ENCODE measurements at regions not wholly inside any gene's neighbourhood (a gene's known extent, or its start where the extent isn't known, plus 50 kb on each side); places are given as distances from the start of the nearest gene placed in this dataset.

DNA sequence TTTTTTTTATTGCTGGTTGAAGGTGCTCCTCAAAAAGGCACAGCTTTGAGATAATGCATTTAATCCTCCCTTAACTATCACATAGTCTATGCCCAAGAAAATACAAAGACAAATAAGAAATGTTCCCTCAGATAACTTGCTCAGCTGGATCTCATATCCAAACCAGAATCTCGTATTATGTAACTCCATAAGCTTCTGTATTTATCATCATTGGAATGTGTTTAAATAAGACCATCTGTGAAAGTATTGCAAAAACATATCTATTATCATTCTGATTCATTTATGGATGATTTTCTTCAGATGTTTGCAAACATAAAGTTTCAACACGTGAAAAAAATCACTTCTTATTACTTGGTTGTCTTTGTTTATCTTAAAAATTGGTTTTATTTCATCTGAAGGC lies 190.9 kb downstream of the IRS2 start:
- Mint-ChIP-seq H3K4me1 (no peaks in the 10 kb centered on the region), H3K4me3 (no peak overlapping the region), H3K27me3 (peaks cover 44% of the 10 kb centered on the region), H3K27ac (no peak overlapping the region), H3K36me3 (ENCODE audit: low read depth) (no peaks in the 10 kb centered on the region)
- DNase-seq (no peak), ATAC-seq (no peak)
- H3K9me3 ChIP-seq (ENCODE audit: control insufficient read depth, low read length, poor library complexity, severe bottlenecking), result no peaks in the 10 kb centered on the region

DNA sequence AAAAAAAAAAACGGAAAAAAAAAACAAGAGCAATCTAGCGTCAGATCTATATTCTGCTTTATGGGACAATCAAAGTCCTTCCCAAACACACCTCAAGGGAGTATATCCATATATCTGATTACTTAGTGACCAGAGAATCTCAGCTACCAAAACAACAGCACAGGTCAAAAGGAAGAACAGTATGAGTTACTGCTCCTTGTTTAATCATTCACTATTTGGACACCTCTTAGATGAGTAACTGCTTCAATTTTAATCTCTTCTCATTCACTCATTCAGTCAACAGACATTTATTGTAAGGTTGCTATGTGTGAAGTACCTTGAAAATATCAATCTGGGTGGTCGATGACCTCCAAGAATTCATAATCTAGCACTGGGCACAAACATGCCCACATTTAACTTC lies 193.2 kb downstream of the IRS2 start:
- Mint-ChIP-seq H3K27ac (no peak overlapping the region), H3K4me1 (no peaks in the 10 kb centered on the region), H3K27me3 (peaks cover 49% of the 10 kb centered on the region), H3K36me3 (ENCODE audit: low read depth) (peaks cover 2% of the 10 kb centered on the region), H3K4me3 (no peak overlapping the region)
- H3K9me3 ChIP-seq (ENCODE audit: control insufficient read depth, low read length, poor library complexity, severe bottlenecking), result no peaks in the 10 kb centered on the region
- ATAC-seq (no peak), DNase-seq (no peak)

DNA sequence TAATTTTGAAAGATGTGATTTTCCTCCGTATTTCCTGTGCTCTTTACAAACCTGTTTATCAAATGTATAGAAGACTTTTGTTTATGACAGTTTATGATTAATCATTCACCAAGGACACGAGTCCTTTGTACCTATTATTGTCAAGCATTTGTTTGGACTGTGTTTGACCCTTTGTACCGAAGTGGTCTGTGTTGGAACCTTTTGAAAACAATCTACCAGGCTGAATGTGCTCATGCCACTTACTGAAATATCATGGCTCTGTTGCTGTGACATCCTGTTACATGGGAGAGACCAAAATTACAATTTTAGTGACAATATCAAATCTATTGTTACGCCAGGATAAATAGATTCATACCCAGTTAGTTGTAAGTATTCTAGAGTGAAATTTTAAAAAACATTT lies 193.6 kb downstream of the IRS2 start:
- Mint-ChIP-seq H3K27me3 (peaks cover 48% of the 10 kb centered on the region), H3K27ac (no peak overlapping the region), H3K4me3 (no peak overlapping the region), H3K4me1 (no peaks in the 10 kb centered on the region), H3K36me3 (ENCODE audit: low read depth) (peaks cover 2% of the 10 kb centered on the region)
- DNase-seq (no peak), ATAC-seq (no peak)
- no peaks in the 10 kb centered on the region for H3K9me3 ChIP-seq (ENCODE audit: control insufficient read depth, low read length, poor library complexity, severe bottlenecking)

DNA sequence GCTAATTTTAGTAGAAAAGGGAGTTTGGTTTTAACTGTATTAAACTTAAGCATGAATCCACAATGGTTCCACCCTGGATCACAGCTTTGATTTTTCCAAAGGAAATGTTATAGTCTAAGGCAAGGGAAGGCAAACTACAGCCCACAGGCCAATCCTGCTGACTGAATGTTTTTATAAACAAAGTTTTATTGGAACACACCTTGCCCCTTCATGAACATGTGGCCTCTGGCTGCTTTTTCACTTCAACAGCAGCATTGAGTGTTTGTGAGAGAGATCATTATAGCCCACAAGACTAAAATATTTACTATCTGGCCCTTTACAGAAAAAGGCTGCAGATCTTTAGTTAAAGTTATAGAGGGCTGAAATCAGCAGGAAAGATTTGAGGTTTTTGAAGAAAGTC lies 198.7 kb downstream of the IRS2 start:
- DNase-seq (no peak), ATAC-seq (no peak)
- Mint-ChIP-seq H3K27me3 (peaks cover 65% of the 10 kb centered on the region), H3K36me3 (ENCODE audit: low read depth) (peaks cover 6% of the 10 kb centered on the region), H3K4me3 (no peak overlapping the region), H3K4me1 (peaks cover 5% of the 10 kb centered on the region), H3K27ac (no peak overlapping the region)
- no peaks in the 10 kb centered on the region for H3K9me3 ChIP-seq (ENCODE audit: control insufficient read depth, low read length, poor library complexity, severe bottlenecking)

DNA sequence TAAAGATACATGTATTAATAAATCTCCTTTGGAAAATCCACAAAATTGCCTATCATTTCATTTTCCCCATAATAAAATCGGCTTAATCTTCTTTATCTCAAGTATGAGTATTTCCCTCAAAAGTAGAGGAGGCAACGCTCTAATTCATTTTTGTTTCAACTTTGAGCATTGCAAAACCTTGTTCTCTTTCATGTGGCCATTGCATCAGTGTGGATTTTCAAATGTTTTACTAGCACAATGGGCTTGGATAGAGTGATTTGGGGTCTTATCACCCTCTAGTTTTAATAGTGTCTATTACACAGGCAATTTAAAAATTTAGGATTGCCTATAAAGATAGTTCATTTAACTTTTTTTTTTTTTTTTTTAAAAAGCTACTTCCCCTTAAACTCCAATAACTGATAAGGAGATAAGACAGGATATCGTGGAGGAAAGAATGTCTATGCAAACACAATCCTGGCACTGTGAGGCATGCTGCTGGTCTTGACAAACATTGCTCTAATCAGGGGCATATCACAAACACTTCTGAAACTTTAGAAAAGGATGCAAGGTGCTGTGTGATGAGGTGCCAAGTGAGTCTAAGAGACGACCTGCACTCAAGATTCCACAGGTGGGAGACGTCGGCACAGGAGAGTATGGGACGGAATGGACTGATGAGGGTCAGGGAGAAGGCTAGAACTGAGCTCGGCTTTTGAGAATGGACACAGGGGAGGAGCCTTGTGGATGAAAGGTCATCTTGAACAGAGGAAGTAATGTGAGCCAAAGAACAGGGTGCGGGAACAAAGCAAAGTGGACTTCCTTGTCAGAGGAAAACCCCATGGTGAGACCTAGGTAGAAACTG lies 199.7 kb downstream of the IRS2 start:
- Mint-ChIP-seq H3K36me3 (ENCODE audit: low read depth) (peaks cover 6% of the 10 kb centered on the region), H3K4me3 (no peak overlapping the region), H3K27ac (no peak overlapping the region), H3K27me3 (peaks cover 56% of the 10 kb centered on the region), H3K4me1 (peaks cover 5% of the 10 kb centered on the region)
- no peaks in the 10 kb centered on the region for H3K9me3 ChIP-seq (ENCODE audit: control insufficient read depth, low read length, poor library complexity, severe bottlenecking)
- ATAC-seq (no peak), DNase-seq (no peak)

DNA sequence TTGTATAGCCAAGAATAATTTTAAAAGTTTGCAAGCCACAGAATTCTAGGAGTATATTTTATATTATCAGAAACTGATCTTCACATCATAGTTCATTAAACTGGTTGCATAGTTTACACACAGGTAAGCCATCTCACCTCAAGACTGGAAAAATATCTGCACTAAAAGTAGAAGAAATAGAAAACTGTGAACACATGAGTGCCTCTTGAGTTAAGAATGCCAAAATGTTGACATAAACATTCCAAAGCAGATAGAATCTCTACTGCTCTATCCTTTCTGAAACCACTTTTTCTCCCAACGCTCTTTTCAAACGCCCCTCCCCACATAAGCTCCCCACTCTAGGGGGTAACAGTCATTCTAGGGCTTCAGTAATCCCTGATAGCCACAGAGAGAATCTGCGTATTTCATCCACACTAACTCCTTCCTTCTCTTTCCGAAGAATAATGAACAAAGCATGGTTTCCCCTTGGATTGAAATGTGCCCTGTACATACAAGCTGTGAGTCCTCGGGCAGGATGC lies 201.5 kb downstream of the IRS2 start:
- Mint-ChIP-seq H3K4me3 (no peak overlapping the region), H3K36me3 (ENCODE audit: low read depth) (peaks cover 6% of the 10 kb centered on the region), H3K27me3 (peaks cover 43% of the 10 kb centered on the region), H3K27ac (no peak overlapping the region), H3K4me1 (peaks cover 5% of the 10 kb centered on the region)
- no peaks in the 10 kb centered on the region for H3K9me3 ChIP-seq (ENCODE audit: control insufficient read depth, low read length, poor library complexity, severe bottlenecking)
- no peak for DNase-seq
- ATAC-seq, result no peak

DNA sequence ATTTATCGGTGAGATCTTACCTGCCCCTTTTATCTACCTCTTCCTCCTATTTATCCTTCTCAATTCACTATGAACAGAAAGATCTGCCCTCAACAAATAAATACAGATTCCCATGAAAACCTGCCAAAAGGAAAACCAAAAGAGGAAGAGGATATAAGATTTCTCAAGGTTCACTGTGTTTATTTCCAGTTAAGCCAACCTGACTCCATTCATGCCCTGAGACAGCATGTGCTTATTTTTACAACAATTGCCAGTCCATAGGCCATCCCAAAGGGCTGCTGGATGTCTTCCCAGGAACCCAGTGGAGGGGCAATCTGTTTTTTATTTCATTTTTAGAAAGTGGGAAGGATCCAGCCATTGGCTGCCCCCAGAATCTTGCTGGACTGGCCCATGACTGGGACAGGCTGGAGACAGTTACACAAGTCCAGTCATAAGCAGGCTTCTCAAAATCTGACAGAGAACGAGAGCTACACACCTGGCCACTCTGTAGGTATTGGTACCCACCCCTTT lies 209.1 kb downstream of the IRS2 start:
- H3K9me3 ChIP-seq (ENCODE audit: control insufficient read depth, low read length, poor library complexity, severe bottlenecking), result no peaks in the 10 kb centered on the region
- no peak overlapping the region for H3K4me3 Mint-ChIP-seq
- peaks cover 2% of the 10 kb centered on the region for H3K36me3 Mint-ChIP-seq (ENCODE audit: low read depth)
- no peak overlapping the region for H3K27ac Mint-ChIP-seq
- DNase-seq (no peak), ATAC-seq (no peak)
- no peaks in the 10 kb centered on the region for H3K4me1 Mint-ChIP-seq
- H3K27me3 Mint-ChIP-seq, result peaks cover 4% of the 10 kb centered on the region

DNA sequence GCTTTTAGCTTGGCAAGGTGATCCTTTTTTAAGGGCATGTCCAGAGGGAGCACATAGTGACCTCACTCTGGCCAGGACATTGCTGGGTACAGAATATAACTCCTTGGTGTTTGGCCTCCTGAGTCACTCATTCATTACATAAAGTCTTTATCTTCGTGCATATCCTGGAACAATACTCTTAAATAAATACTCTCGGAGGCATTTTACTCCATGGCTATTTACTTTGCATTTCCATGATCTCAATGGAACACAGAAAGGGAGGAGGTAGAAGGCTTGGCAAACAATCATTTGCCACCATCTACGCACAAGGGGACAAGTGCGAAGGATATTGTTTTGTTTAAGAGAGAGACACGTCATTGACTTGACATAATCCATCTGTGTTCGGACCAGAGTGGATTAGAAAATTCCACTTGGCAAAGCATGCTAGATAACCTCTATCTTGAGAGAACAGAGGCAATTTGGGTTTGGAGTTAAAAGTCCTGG lies 210.0 kb downstream of the IRS2 start:
- H3K4me1 Mint-ChIP-seq, result peaks cover under 1% of the 10 kb centered on the region
- ATAC-seq, result no peak
- H3K27me3 Mint-ChIP-seq, result peaks cover 4% of the 10 kb centered on the region
- H3K27ac Mint-ChIP-seq, result no peak overlapping the region
- peaks cover 2% of the 10 kb centered on the region for H3K36me3 Mint-ChIP-seq (ENCODE audit: low read depth)
- no peaks in the 10 kb centered on the region for H3K9me3 ChIP-seq (ENCODE audit: control insufficient read depth, low read length, poor library complexity, severe bottlenecking)
- no peak for DNase-seq
- H3K4me3 Mint-ChIP-seq, result no peak overlapping the region

DNA sequence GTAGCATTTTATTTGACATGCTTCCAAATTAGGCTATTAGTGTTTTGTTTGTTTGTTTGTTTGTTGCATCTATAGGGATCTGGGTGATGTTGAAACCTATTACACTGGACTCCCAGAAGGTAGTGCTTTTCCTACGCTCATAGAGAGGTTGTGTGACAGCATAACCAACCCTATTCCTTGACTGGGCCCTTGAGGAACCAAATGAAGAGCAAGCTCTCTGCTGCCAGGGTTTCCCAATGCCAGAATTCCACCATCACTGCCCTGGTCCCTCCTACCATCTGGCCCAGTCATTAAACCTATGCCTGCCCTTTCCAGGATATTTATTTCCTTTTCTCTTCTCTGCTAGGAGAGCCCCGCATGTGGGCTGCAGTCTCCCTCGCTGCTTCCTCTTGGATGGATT lies 210.6 kb downstream of the IRS2 start:
- no peak overlapping the region for H3K4me3 Mint-ChIP-seq
- peaks cover 5% of the 10 kb centered on the region for H3K4me1 Mint-ChIP-seq
- no peak overlapping the region for H3K27ac Mint-ChIP-seq
- no peak for ATAC-seq
- peaks cover 2% of the 10 kb centered on the region for H3K36me3 Mint-ChIP-seq (ENCODE audit: low read depth)
- DNase-seq, result no peak
- no peaks in the 10 kb centered on the region for H3K9me3 ChIP-seq (ENCODE audit: control insufficient read depth, low read length, poor library complexity, severe bottlenecking)
- H3K27me3 Mint-ChIP-seq, result peaks cover 4% of the 10 kb centered on the region

DNA sequence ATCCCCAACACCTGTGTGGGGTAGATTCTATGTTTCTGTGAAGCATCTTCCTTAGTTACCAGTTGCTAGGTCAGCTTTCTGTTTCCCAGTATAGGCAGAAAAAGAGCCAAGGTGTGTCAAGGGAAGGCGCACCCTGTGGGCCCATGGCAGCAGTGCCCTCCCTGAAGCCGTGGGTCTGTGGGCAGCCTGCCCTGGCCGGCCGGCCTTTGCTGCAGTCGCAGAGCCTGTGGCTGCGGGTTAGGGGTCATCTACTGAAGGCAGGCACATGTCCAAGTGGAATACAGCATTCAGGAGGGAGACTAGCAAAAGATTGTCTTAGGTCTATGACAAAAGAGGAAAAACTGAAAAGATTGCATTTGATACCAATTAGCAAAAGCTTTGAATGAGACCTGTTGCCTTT lies 214.0 kb downstream of the IRS2 start:
- Mint-ChIP-seq H3K27me3 (peaks cover 4% of the 10 kb centered on the region), H3K4me3 (no peak overlapping the region), H3K27ac (peak overlapping the region; percentile 43), H3K4me1 (peaks cover 17% of the 10 kb centered on the region), H3K36me3 (ENCODE audit: low read depth) (peaks cover 2% of the 10 kb centered on the region)
- no peaks in the 10 kb centered on the region for H3K9me3 ChIP-seq (ENCODE audit: control insufficient read depth, low read length, poor library complexity, severe bottlenecking)
- DNase-seq (no peak), ATAC-seq (no peak)

DNA sequence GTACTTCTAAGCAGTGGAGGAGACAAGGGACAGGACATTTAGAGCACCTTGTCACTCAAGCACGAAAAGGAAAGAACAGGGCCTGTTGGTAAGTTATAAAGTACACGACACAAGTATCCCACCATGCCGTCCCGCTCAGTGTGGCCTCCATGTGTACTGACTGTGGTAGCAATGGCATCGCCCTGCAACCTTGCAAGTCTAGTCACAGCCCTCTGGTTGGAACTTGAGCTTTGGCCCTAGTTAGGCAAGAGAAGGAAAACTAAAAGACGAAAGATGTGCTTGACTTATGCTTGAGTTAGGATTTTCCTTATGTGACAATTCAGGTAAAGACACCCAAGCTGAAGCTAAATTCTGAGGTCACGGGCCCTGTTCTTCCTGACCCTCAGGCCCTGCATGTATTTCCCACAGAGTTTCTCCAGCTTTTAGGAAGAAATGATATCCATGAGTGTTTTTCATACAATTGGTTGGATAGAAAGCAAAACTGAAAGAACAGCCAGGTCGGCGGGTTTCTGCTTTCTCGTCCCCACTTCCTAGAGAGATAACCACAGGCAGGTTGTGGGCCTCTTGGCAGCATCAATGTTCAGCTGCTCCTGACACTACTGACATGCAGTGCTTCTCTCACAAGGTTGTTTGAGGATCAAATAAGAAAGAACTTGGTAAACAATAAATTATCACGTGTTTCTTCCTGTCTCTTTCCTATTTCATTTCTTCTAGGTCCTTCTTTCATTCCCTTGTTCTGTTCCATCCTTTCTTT lies 216.2 kb downstream of the IRS2 start:
- Mint-ChIP-seq H3K4me1 (peaks cover 19% of the 10 kb centered on the region), H3K27me3 (no peaks in the 10 kb centered on the region), H3K36me3 (ENCODE audit: low read depth) (peaks cover 2% of the 10 kb centered on the region), H3K27ac (peak overlapping the region; percentile 65), H3K4me3 (peak overlapping the region; percentile 15)
- no peaks in the 10 kb centered on the region for H3K9me3 ChIP-seq (ENCODE audit: control insufficient read depth, low read length, poor library complexity, severe bottlenecking)
- DNase-seq, result peak in 1 of 3 donors; percentile 10
- peak; percentile 83 for ATAC-seq

DNA sequence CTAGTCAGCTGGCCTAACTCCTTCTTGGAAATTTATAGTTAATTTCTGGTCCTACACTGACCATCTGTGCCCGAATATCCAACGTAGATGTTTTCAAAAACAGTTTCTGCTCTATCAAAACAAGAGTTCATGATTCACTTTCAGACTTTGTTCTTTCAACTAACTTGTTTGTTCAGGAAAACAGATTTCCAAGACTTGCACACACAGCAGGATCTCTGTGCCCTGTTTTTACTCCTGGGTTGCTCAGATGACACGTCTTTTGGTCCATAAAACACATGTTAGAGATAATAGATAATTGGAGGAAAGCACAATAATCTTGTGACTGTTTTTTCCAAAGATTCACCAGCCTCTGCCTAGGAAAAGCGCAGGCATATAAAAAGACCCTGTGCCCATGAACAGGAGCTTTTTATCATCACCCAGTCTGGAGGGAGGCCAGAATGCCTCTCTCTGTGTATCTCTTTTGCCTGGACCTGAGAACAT lies 218.0 kb downstream of the IRS2 start:
- Mint-ChIP-seq H3K4me1 (peaks cover 19% of the 10 kb centered on the region), H3K4me3 (no peak overlapping the region), H3K36me3 (ENCODE audit: low read depth) (peaks cover 2% of the 10 kb centered on the region), H3K27me3 (no peaks in the 10 kb centered on the region), H3K27ac (no peak overlapping the region)
- ATAC-seq (no peak), DNase-seq (no peak)
- no peaks in the 10 kb centered on the region for H3K9me3 ChIP-seq (ENCODE audit: control insufficient read depth, low read length, poor library complexity, severe bottlenecking)

DNA sequence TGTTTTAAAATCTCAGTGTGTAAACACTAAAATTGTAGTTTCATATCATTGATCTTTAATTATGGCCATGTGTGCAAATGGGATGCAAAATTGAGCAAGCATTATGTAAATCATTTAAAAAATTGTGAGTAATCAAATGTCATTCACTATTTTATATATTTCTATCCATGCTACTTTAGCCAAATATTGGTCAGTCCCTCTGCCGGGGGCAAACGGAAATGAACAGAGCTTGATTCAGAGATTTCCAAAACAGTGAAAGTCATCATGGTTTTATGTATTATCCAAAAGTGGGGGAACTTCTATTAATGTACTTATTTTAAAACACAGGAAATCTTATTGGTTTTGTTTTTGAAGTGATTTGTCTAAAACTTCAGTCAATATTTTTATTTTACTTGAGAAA lies 219.1 kb downstream of the IRS2 start:
- DNase-seq, result no peak
- H3K4me3 Mint-ChIP-seq, result no peak overlapping the region
- no peak overlapping the region for H3K27ac Mint-ChIP-seq
- no peaks in the 10 kb centered on the region for H3K36me3 Mint-ChIP-seq (ENCODE audit: low read depth)
- H3K27me3 Mint-ChIP-seq, result no peaks in the 10 kb centered on the region
- H3K9me3 ChIP-seq (ENCODE audit: control insufficient read depth, low read length, poor library complexity, severe bottlenecking), result no peaks in the 10 kb centered on the region
- no peak for ATAC-seq
- peaks cover 19% of the 10 kb centered on the region for H3K4me1 Mint-ChIP-seq
